ENCODE measurements at regions not wholly inside any gene's neighbourhood (a gene's known extent, or its start where the extent isn't known, plus 50 kb on each side); places are given as distances from the start of the nearest gene placed in this dataset.

DNA sequence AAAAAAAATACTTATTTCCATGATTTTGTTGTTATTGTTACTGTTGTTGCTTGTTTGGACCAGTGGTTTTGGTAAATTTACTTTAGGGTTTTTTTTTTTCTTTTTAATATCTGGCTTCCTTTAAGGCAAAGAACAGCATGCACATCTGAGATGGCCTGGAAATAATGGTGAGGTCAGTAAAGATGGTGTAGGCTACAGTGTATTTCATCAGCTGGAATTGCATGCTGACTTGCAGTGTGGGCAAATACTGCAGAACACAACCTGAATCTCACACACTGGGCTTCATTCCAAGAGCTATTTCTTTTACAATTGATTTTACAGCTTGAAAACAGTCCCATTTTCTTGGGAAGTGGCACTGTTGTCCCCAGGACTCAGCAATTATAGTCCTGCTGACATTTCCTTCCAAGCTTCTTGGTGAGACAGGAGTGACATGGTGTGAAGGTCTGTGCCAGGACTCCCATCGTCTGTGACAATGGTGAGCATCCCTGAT, 376.1 kb upstream of the SOX11 start:
- no peak for DNase-seq

DNA sequence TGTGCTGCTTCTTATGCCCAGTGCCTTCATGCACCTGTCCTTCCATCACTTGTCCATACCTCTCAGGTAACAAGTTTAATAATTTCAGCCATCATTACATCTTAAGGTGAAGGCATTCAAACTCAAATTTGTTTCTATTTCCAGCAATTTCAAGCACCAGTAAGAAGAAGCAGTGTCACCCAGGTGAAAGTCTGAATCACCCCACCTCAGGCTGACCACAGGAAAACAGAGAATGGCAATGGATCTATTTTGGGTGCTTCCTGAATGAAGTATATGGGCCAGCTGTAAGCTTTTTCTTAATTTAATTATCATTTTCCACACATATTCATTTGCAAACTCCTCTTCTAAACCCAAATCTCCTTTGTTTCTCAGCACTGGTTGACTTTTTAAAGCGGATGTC, 372.7 kb upstream of the SOX11 start:
- DNase-seq: no peak

DNA sequence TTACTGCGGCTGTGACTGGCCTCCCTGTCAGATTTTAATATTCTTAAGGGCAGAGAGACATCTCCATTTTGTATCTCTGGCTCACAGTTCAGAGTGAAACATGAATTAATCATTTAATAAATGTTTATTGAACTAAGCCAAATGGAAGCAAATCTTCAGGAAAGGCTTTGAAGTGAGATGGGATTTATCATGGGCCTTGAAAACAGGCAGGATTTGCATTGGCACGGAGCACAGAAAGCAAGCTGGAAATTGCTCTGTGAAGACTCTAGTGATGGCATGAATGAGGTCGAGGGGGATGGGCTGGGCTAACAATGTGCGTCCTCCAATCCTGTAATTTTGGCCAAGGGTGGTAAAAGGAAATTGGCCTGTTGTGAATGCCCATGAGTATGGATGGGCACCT, 369.8 kb upstream of the SOX11 start:
- DNase-seq: no peak

DNA sequence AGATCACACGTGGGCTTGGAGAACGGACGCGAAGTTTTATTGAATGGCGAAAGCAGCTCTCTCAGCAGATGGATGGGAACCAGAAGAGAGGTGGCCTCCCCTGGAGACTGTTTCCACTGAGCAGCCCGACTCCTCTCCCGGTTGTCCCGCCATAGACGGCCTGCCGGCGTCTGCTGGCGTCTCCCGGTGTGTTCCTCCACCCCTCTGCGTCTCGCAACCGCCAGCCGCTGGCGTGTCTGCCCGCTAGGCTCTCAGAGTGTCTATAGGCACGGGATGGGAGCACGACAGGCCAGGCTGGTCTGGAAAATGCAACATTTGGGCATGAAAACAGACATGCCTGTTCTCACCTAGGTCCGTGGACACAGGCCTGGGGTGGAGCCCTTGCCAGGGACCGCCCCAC, 366.7 kb upstream of the SOX11 start:
- no peak for DNase-seq

DNA sequence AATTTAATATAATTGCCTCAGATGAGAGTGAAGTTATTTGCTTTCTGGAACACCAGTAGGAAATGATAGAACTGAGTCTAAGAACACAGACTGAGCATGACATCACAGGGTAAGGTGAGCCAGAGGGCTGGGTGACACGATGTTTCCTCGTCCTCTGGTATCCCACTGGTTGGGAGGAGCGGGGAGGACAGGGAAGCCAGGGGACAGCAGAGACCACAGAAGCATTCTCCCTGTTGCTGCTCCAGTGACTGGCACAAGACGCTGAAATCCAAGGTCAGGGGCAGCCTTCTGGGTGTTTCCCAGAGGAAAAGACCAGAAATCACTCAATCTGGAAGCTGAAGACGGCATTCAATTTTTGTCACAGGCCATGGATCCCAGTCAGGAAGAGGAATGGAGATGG, 363.4 kb upstream of the SOX11 start:
- no peak for DNase-seq

DNA sequence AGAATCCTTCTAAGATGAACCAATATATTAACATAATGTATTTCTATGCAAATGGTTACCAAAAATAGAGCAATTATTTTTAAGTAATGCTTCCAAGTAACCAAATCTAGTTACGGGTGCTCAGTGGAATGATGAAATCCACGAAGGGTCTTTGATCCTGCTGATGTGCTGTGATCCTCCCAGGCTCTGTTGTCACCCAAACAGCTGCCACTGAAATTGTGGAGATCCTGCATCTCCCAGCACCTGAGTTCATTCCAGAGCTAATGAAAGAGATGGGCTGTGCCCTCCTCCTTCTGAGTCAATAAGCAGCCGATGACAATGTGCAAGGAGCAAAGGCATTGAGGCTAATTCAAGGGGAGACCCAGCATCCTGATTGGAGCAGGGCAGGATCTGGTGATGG, 362.4 kb upstream of the SOX11 start:
- DNase-seq: no peak

DNA sequence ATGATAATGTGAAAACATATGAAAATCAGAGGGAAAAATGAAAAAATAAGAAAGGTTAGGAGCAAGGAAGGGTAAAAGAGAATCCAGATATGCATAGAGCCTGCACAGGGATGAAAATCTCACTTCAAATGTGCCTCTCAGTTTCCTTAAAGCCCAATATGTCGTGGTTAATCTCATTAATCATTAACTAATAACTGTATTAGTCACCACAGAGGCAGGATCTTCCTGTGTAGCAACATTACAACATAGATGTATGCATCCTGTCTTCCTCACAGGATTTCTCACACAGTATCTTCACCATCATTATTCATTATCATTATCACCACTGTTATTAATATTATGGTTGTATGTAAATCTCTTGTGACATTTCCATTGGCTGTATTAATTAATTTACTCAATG, 361.2 kb upstream of the SOX11 start:
- DNase-seq: no peak

DNA sequence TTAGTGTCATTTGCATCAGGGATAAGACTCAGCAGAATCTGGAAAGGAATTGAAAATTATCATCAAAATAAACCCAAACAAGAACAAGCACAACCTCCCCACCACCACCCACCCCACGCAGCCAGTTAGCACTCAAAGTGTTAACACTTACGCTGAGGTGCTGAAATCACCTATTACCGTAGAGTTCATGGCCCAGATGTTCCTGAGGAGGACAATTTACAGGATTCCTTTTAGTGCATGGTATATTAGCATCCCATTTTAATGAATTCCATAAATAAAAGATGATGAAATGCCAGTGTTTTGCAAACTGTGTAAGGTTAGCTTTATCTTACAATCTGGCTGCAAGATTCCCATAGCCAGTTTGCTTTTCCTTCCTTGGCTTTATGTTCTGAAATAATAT, 359.3 kb upstream of the SOX11 start:
- no peak for DNase-seq

DNA sequence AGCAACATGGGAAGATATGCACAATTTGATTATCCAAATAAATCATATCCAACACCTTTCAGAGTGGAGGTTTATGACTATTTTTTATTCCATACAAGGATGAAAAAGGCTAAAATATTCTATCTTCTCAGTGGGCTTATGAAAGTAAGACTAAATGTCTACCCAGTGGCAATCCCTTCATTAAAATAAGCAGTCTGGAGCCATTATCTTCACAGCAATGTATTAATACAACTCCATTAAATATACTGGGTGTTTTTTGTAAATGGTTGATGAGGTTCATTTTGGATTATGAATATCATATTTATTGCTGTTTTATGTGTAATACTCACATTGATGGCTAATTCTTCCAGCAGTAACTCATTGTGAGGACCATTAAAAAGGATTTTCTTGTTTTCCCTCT, 352.7 kb upstream of the SOX11 start:
- DNase-seq: no peak

DNA sequence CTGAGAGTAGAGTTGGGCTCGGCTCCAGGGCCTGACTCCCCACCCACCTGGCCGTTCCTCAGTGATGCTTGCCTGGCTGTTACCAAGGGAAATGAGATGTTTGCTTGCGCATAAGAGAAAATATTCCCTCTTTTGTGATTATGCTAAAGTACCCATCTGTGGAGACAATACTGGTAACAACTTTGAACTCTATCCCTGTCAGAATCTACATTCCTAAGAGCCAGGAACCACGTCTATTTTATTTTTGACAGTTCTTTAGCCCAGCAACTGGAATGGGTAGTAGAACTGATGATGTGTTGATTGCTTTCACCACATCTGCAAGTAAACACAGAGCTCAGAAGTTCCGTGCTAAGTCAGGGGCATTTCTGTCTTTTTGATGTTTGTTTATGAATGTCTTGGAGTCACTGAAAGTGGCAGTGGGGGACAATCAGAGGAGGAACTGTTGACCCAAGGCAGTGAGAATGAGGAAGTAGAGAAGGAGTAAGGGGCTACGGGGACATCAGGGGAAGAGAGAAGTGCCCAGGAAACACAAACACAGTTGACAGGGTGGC, 348.3 kb upstream of the SOX11 start:
- no peak for DNase-seq

DNA sequence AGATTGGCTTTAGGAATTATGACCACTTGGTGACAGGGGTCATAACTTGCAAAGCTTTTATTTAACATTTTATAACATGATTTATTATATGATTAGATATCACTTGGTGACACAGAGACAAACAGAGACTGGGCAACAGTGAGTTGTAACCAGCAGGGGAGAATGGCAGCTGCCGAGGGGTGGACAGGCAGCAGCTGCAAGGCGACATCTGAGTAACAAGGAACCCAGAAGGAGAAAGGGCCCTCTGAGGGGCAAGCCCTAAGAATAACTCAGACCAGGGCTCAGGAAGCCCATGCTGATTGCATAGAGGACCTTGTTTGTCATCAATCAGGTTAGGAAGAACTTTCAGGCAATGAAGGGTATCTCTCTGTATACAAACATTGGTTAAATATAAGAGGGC, 339.9 kb upstream of the SOX11 start:
- DNase-seq: no peak

DNA sequence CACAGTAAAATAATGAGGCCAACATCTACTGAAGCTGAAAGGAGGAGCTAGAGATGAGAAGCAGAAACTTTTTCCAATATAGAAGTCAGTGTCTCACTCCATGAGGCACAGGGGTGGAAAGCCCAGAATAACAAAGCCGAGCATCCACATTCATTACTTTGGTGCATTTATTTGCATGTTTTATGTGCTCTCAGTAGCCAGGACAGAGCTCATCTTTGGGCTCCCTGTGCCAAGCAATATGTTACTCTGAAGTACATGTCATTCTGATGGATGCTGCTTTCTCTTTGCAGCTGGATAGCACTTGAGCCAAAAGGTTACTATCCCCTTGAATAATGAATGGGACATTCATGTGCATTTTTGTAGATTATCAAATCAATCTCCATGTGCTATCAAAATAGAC, 338.6 kb upstream of the SOX11 start:
- no peak for DNase-seq

DNA sequence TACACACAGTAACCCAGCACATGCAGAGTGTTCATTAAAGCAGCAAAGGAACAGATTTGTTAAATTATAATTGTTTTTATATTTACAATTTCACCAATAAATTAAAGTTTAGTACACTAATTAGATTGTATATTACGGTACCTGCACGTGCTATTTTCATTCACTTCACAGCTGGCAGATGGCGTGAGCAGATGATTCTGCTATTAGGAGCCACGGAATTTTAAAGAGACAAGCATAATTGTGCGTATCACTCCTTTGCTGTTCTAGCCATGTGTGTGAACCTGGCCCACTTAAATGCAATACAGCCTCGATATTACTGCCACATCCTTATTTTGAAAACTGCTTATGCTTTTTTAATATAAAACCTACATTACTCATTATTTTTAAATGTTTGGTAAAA, 332.8 kb upstream of the SOX11 start:
- no peak for DNase-seq

DNA sequence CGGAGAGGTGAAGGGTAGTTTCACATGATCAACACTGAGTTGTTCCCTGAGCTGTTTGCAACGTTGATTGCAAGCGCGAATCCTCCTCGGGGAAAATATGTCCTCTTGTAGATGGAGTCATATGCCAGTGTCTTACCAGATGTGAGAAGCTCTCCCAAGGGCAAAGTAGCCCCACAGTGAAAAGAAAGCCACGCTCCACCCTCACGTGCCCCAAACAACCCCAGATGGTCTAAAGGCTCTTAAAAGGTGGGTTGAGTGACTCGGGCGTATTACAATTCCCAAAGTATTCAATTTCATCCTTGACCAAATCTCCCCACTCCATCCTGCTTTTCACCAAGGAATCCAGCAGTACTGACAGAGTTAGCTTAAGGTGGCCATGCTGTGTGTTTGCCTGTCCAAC, 332.1 kb upstream of the SOX11 start:
- no peak for DNase-seq

DNA sequence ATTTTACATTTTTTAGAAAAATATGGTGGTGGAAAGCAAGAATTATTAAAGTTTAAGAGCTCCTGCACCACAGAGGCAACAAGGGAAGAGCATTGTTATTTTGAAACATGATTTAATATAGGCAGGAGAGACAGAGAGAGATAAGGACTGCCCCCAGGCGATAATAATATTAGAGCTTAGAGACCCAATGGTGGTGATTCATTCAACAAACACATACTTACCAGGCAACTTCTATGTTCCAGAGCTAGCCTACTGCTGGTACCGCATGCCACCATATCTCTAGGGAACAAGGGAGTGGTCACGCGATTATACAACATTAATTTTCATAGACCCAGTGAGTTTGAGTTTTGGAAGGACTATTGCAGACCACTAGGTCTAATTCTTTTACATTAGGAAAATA, 327.8 kb upstream of the SOX11 start:
- DNase-seq: no peak

DNA sequence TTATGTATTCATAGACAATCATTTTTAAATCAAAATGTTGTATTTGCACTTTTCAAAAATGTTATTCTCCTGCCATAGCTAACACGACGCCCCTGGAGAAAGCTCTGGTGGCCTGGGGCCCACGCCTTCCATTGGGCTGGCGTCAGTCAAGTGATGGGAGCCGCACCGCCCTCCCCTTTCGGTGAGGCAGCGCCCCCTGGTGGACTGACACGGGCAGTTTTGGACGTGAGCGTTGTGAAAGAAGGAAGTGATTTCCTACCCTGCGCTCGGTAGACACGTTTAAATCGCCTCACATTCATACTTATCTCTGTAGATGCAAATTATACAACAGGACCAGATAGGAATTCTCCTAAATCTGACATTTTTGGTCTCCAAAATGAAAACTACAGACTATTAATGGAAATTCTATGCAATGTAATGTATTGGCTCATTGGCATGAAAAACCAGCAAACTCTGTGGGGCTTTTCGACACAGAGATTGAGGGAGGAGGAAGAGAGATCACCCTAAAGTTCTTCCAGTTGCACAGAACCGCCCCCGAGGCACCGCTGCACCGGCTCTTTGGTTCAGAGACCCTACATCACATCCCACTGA, 326.2 kb upstream of the SOX11 start:
- DNase-seq: peak; percentile 19

DNA sequence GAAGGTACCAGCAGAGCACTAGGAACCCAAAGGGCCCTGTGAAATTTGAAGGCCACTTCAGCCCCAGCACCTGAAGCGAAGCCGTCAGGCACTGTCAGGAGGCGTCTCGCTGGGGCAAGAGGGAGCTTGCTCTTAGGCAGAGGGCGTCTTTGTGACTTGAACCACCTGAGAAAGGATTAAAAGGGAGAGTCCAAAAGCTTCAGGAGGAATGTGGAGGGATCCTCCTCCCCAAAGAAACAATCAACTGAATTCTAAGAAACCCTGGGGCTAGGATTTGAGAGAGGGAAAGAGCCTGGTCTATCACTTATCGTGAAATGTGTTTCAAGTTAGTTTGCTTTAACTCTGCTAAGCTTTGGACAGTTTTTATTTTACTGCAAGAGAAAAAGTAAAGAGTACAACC, 324.9 kb upstream of the SOX11 start:
- DNase-seq: no peak

DNA sequence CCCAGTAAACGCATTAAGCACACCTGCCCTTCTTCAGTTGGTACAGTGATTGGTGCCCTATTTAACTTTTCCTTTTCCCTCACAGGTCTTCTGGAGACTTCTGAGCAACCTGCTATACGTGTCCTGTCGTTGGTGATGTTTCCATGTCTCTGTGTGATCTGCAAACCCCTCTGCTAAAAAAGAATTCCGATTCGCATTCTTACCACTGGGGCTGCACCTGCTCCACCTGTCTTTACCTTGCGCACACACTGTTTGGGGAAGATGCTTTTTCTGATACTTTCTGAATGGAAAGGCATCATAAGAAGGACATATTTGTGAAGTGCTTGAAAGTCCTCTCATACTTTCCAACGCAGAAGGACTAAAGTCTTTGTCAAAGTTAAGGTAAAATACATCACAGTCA, 323.9 kb upstream of the SOX11 start:
- no peak for DNase-seq

DNA sequence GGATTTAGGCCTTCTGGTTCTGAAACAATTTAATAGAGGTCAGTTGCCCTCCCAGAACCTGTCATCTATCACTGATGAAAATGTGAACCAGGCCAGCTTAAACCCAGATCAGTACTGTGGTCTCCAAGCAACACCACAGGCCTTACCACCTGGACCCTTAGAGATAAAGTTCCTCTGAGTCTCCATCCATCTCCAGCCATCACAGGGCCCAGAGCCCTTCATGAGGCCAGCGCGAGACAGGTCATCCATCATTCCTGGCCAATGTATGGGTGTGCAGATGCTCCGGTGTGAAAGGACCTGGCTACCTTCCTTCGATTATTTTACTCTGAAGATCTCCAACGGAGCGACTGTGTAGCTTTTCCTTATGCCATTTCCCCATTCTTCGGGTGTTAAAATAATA, 322.7 kb upstream of the SOX11 start:
- no peak for DNase-seq

DNA sequence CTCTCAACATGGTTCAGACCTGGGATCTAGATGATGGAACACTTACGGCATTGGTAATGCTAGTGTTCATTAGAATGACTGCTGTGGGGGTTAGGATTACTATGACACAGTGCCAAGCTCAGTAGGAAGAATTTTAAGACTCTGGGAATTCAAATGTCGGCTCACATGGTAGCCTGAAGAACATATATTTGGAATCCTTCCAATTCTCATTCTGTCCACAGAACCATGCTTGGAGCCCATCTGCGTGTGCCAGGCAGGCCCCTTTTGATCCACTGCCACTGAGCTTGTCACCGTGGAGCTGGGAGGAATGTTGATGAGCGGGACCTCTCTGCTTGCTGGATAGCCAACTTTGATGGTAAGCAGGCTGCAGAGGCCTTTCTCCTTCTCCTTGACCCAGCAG, 322.0 kb upstream of the SOX11 start:
- DNase-seq: no peak

DNA sequence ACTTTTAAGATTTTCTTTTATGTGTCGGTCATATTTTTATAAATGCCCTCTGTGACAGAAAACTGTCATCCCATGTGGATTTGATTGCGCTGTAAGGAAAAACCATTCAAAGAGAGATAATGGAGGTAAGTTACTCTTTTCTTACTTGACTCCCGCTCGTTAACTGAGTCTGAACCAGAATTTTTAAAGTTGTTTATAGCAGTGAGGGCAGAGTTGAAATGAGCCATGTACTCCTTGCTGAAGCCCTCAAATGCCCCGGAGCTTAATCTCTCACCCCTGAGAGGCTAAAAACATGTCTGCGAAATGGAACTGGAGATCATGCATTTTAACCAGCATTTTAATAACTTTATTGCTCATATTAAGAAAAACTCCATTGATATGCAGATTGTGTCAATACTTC, 320.0 kb upstream of the SOX11 start:
- DNase-seq: no peak

DNA sequence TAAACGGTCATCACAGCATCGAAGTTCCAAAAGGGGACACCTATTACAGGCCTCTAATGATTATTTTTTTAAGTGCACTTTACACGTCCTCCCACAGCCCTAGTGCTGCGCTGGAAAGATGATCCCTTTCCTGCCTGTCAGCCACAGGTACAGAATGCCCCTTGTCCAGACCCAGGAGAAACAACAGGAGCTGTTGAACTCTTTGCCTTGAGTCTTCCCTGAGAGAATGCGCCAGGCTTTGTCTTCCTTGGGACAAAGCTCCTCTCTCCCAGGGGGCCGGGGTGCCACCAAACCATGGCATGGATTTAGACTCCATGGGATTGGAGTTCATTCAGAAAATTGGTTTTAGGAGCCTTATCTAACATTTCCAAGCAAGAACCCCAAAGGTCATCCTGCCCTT, 319.0 kb upstream of the SOX11 start:
- no peak for DNase-seq

DNA sequence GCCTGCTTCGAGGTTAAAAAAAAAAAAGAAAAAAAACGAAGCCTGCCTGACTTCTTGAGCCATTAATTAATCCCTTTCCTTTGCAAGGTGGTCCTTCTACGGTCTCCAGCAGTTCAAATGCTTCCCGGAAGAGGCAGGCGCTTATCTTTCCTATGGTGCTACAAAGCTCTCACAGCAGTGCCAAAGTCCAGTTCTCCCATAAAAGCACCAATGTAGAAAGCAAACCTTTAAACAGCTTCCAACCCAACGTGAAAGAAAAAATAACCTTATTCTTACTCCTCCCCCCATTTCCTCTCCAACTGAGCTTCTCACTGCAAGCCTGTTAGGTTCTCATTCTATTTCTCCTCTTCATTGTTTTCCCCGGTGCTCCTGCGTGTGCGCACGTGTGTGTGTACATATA, 317.4 kb upstream of the SOX11 start:
- DNase-seq: no peak

DNA sequence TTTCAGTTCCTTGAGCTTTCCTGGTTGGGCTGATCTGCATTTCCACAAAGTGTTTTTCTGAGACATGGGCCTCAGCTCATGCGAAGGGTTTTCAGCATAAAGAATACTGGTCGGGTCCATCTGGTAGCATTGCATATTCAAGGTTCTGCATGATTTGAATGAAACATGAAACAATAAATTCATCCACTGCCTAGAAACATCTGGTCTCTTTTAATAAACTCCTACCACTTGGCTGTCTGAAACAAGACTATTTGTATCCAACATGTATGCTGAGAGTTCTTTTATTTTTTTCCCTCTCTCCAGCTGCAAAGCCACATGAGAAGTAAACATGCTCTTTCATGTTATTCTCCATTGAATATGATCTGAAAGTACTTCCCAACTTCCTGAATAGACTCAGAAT, 314.9 kb upstream of the SOX11 start:
- DNase-seq: no peak

DNA sequence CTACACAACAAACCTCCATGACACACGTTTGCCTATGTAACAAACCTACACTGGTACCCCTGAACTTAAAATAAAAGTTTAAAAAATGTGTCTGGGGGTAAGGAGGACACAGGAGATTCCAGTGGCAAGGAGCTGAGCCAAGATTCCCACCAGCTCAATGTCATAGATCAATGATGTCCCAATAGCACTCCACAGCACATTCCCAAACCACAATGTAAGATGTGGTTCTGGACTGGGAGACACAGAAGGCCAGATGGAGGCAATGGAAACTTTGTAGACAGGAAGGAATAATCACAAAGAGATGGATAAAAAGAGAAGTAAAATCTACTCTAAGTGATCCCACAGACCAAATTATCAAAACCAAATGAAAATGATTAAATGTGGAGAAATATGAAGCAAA, 312.4 kb upstream of the SOX11 start:
- no peak for DNase-seq

DNA sequence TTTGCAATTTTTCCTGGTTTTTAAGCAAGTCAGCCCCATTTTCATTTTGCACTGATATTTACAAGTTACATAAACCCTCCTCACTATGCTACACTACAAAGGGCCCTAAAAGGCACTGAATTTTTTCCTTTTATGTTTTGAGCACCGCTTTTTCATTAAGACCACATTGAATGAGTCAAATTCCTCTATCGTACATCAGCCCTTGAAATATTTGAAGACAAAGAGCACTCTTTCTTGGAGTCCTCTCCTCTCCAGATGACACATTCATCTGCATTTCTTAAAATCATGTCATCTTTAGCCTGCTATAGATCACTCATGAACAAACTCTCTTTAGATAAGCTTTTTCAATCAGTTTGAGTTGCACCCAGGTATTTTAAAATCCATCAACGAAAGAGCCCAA, 306.6 kb upstream of the SOX11 start:
- DNase-seq: no peak
